ENCODE measurements at regions not wholly inside any gene's neighbourhood (a gene's known extent, or its start where the extent isn't known, plus 50 kb on each side); places are given as distances from the start of the nearest gene placed in this dataset.

DNA sequence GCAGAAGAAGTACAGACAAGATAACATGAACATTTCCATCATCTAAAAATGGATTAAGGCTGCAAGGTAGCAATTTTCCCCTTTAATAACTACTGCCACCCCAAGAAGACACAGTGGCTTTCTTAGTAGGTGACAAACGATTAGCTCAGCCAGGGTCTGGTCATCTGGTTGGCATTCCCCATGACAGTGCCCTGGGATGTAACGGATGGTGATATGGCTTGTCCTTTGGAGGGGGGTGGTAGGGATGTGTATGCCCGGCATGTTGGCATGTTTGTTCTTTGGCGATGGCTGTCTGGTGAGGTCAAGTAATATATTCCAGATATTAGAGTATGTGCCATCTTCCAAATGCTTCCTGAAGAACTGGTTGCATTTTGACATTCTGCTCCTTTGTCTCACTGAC is 135.6 kb upstream of the ZNF536 start:
- DNase-seq (ENCODE audit: low read depth), result no peak
- no peak overlapping the region for H3K4me3 ChIP-seq (ENCODE audit: low read length)
- no peak for TF ChIP-seq CTCF (conservative IDR thresholded peaks at IDR 0.05; ENCODE audit: low read depth, low read length)

DNA sequence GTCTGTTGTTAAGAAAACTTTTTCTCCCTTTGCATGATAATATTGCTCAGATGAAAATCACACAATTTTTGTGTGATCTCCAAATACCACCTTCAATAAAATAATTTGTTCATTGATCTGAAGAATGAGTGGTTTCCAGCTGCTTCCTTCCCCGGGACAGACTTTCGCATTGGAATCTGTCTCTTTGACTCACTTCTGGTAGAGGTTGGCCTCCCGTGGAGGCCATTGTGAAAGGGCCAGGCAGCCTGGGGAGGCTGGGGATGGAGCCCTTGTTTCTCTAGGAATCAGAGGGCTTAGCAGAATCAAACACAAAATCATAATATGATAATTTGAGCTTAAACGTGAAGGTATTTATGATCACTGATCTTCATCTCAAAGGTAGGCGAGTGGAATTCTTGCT is 135.0 kb upstream of the ZNF536 start:
- no peak for TF ChIP-seq CTCF (conservative IDR thresholded peaks at IDR 0.05; ENCODE audit: low read depth, low read length)
- no peak overlapping the region for H3K4me3 ChIP-seq (ENCODE audit: low read length)
- DNase-seq (ENCODE audit: low read depth), result no peak

- TF ChIP-seq CTCF (conservative IDR thresholded peaks at IDR 0.05; ENCODE audit: low read depth, low read length), result no peak
- no peak overlapping the region for H3K4me3 ChIP-seq (ENCODE audit: low read length)
- DNase-seq (ENCODE audit: low read depth), result no peak
Measured at GRCh38 chr19:30240904-30241695, 131.1 kb upstream of the ZNF536 start.

DNA sequence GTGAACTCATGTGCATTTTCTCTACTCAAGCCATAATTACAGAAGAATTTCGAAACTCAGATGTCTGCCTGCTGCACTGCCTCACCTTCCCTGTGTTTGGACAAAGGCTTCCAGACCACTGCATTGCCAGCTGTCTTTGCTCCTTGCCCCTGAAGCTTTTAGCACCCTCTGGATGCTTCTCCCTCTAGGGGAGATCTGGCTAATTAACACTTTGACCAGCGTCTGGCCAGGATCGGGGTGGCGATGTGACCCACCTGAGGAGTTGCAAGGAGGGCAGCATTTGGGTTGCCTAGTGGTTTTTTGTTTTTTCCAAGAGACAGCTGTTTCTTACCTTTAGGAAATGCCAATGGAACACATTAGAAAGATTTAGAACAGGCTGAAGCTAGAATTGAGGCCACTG is 127.7 kb upstream of the ZNF536 start:
- TF ChIP-seq CTCF (conservative IDR thresholded peaks at IDR 0.05; ENCODE audit: low read depth, low read length), result no peak
- no peak for DNase-seq (ENCODE audit: low read depth)
- H3K4me3 ChIP-seq (ENCODE audit: low read length), result no peak overlapping the region

- no peak for TF ChIP-seq CTCF (conservative IDR thresholded peaks at IDR 0.05; ENCODE audit: low read depth, low read length)
- H3K4me3 ChIP-seq (ENCODE audit: low read length), result no peak overlapping the region
- no peak for DNase-seq (ENCODE audit: low read depth)
Measured at GRCh38 chr19:30245401-30246039, 126.7 kb upstream of the ZNF536 start.

DNA sequence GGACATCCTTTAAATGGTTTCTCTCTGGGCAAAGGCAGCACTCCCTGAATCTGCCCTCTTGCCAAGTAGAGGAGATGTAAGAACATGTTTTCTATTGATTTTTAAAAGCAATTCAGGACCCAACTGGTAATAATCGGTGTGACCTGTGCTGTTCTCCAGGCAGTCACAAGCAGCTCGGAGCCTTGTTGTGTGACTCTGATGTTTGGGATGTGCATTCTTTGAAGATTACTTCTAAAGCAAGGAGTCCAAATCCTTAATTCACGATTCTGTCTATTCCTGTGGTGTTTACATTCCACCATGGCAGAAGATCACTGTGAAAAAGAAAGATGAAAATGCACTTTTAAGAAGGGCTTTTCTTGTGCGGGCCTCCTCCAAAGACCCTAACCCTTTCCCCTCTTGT is 122.3 kb upstream of the ZNF536 start:
- DNase-seq (ENCODE audit: low read depth), result no peak
- H3K4me3 ChIP-seq (ENCODE audit: low read length), result no peak overlapping the region
- TF ChIP-seq CTCF (conservative IDR thresholded peaks at IDR 0.05; ENCODE audit: low read depth, low read length), result no peak

- DNase-seq (ENCODE audit: low read depth), result no peak
- no peak for TF ChIP-seq CTCF (conservative IDR thresholded peaks at IDR 0.05; ENCODE audit: low read depth, low read length)
- no peak overlapping the region for H3K4me3 ChIP-seq (ENCODE audit: low read length)
Measured at GRCh38 chr19:30252214-30252613, 120.0 kb upstream of the ZNF536 start.

Measured in retinal pigment epithelial cell (primary cell).